ENCODE measurements at regions not wholly inside any gene's neighbourhood (a gene's known extent, or its start where the extent isn't known, plus 50 kb on each side); places are given as distances from the start of the nearest gene placed in this dataset.

GRCh38 chr10:8310930-8311329, 256.4 kb downstream of the GATA3 start:
- TF ChIP-seq CTCF (IDR thresholded peaks at IDR 0.05; ENCODE audit: low read length) (no peak), EZH2 (IDR thresholded peaks at IDR 0.05; ENCODE audit: borderline replicate concordance, low read length) (no peak)
